ENCODE measurements at regions not wholly inside any gene's neighbourhood (a gene's known extent, or its start where the extent isn't known, plus 50 kb on each side); places are given as distances from the start of the nearest gene placed in this dataset.

- TF ChIP-seq CTCF (optimal IDR thresholded peaks at IDR 0.05 in 1 of 3, IDR thresholded peaks at IDR 0.05 in 1 of 3, conservative IDR thresholded peaks at IDR 0.05 in 1 of 3; ENCODE audit: extremely low read depth in 1 of 3, insufficient read depth in 2 of 3, low read length in 3 of 3) = no peak
- no peak for TF ChIP-seq EZH2 (IDR thresholded peaks at IDR 0.05; ENCODE audit: low read length)
Measured at GRCh38 chr3:54008744-54009143, 113.6 kb upstream of the CACNA2D3 start.
